ENCODE measurements at regions not wholly inside any gene's neighbourhood (a gene's known extent, or its start where the extent isn't known, plus 50 kb on each side); places are given as distances from the start of the nearest gene placed in this dataset.

DNA sequence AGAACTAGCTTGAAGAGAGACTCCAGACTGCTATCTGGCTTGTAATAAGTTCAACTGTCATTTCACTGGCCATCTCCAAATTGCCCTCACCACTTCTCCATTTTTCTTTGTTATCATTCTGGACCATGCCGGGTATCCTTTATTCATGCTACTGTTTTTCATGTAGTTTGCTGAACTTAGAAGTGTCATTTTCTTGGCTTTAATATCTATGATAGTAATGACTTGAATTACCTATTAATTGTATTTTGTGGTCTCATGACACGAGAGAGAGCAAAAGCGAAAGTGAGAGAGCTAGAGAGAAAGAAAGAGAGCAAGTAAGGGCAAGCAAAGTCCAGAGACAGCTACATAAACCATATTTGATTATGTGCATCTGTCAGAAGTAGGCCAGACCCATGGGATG is 184.9 kb upstream of the ATP1B1 start:
- TF ChIP-seq CTCF (IDR thresholded peaks at IDR 0.05) (no peak), POLR2AphosphoS5 (IDR thresholded peaks at IDR 0.05; ENCODE audit: insufficient read depth in 1 of 2, low read depth in 1 of 2) (no peak), POLR2A (IDR thresholded peaks at IDR 0.05) (no peak)
